Liver (tissue), 8 donors: ENCODE measurements at regions not wholly inside any gene's neighbourhood (a gene's known extent, or its start where the extent isn't known, plus 50 kb on each side); places are given as distances from the start of the nearest gene placed in this dataset.

ENCODE experiments used
- DNase-seq: peaks from one replicate; pipeline ENCODE4 v3.0.0-alpha.2; 2017; ENCODE audit warnings: low spot score
- H3K27ac ChIP-seq, 2 donors: one replicate each; pipeline ENCODE4 v1.7.0; 2013; ENCODE audit warnings: inconsistent platforms in 2 of 2, low read length in 2 of 2, control low read depth in 1 of 2, low read depth in 1 of 2, mild to moderate bottlenecking in 1 of 2
- H3K27me3 ChIP-seq, 4 donors: one replicate each; pipeline versions ENCODE4 v1.6.1 to v1.7.0; 2013; ENCODE audit warnings: low read length in 3 of 4, inconsistent platforms in 1 of 4, mild to moderate bottlenecking in 1 of 4, moderate library complexity in 1 of 4; ENCODE audit not compliant: control insufficient read depth in 4 of 4, insufficient read depth in 4 of 4
- H3K36me3 ChIP-seq, 4 donors: one replicate each; pipeline versions ENCODE4 v1.6.1 to v1.7.0; 2013; ENCODE audit warnings: low read length in 3 of 4, mild to moderate bottlenecking in 3 of 4, low read depth in 1 of 4, moderate library complexity in 1 of 4; ENCODE audit not compliant: control insufficient read depth in 4 of 4, insufficient read depth in 3 of 4
- H3K4me1 ChIP-seq, 4 donors: one replicate each; pipeline versions ENCODE4 v1.6.1 to v1.7.0; 2013; ENCODE audit warnings: low read length in 3 of 4, mild to moderate bottlenecking in 3 of 4, moderate library complexity in 1 of 4; ENCODE audit not compliant: control insufficient read depth in 4 of 4, insufficient read depth in 4 of 4
- H3K4me3 ChIP-seq, 3 donors: one replicate each; pipeline versions ENCODE4 v1.6.1 to v1.7.0; 2013; ENCODE audit warnings: low read length in 3 of 3, control low read depth in 1 of 3, low read depth in 1 of 3, mild to moderate bottlenecking in 1 of 3
- H3K9ac ChIP-seq, 2 donors: one replicate each; pipeline ENCODE4 v1.7.0; 2013; ENCODE audit warnings: low read length in 2 of 2, mild to moderate bottlenecking in 2 of 2, moderate library complexity in 2 of 2, control low read depth in 1 of 2, low read depth in 1 of 2
- H3K9me3 ChIP-seq, 4 donors: one replicate each; pipeline versions ENCODE4 v1.6.1 to v1.7.0; 2013; ENCODE audit warnings: low read length in 3 of 4; ENCODE audit not compliant: control insufficient read depth in 4 of 4
- EGR1 ChIP-seq, 2 donors: IDR thresholded peaks; 2 replicates each; pipeline ENCODE4 v1.6.1; 2016 to 2018; ENCODE audit warnings: antibody characterized with exemption in 2 of 2, low read depth in 2 of 2
- FOXA1 ChIP-seq: IDR thresholded peaks from 2 replicates; pipeline ENCODE4 v1.6.1; 2016; ENCODE audit warnings: antibody characterized with exemption
- FOXA2 ChIP-seq: IDR thresholded peaks from 2 replicates; pipeline ENCODE4 v1.6.1; 2016; ENCODE audit warnings: antibody characterized with exemption
- GABPA ChIP-seq, 2 donors: IDR thresholded peaks in 1 of 2; conservative IDR thresholded peaks in 1 of 2; 2 replicates each; pipeline ENCODE4 v1.6.1; 2016; ENCODE audit warnings: antibody characterized with exemption in 2 of 2, mild to moderate bottlenecking in 1 of 2, moderate library complexity in 1 of 2
- HNF4A ChIP-seq, 2 donors: conservative IDR thresholded peaks; 2 replicates each; pipeline ENCODE4 v1.6.1; 2016; ENCODE audit warnings: antibody characterized with exemption in 2 of 2, mild to moderate bottlenecking in 2 of 2
- HNF4G ChIP-seq: IDR thresholded peaks from 2 replicates; pipeline ENCODE4 v1.6.1; 2016; ENCODE audit warnings: antibody characterized with exemption
- NR2F2 ChIP-seq: IDR thresholded peaks from 2 replicates; pipeline ENCODE4 v1.6.1; 2016; ENCODE audit warnings: antibody characterized with exemption
- RAD21 ChIP-seq, 2 donors: IDR thresholded peaks; 2 replicates each; pipeline ENCODE4 v1.6.1; 2016; ENCODE audit warnings: antibody characterized with exemption in 2 of 2, mild to moderate bottlenecking in 2 of 2
- RXRA ChIP-seq, 2 donors: IDR thresholded peaks; 2 replicates each; pipeline ENCODE4 v1.6.1; 2017 to 2018; ENCODE audit warnings: antibody characterized with exemption in 2 of 2, mild to moderate bottlenecking in 1 of 2
- SP1 ChIP-seq: IDR thresholded peaks from 2 replicates; pipeline ENCODE4 v1.6.1; 2018; ENCODE audit warnings: antibody characterized with exemption, mild to moderate bottlenecking
- TAF1 ChIP-seq: conservative IDR thresholded peaks from 2 replicates; pipeline ENCODE4 v1.6.1; 2016; ENCODE audit warnings: antibody characterized with exemption, mild to moderate bottlenecking
- YY1 ChIP-seq: IDR thresholded peaks from 2 replicates; pipeline ENCODE4 v1.6.1; 2016; ENCODE audit warnings: antibody characterized with exemption, mild to moderate bottlenecking
- WGBS: extraction: QIAGEN DNeasy Blood & Tissue Kit; methylation state at CpG from one replicate; pipeline ENCODE4 v1.1.7; 2013; 5-methylcytosine and 5-hydroxymethylcytosine counted together
- TF ChIP-seq, protein P1 (sequence below): fragments of 150-350 bp; IDR thresholded peaks from 2 replicates; pipeline ENCODE4 v1.5.1; 2017; ENCODE audit warnings: improper control_type of control experiment, low read depth, low read length; ENCODE audit not compliant: missing input control
- TF ChIP-seq, protein P2 (sequence below): IDR thresholded peaks from 2 replicates; pipeline ENCODE4 v1.6.1; 2016; ENCODE audit warnings: antibody characterized with exemption, mild to moderate bottlenecking
- TF ChIP-seq, protein P3 (sequence below): IDR thresholded peaks from 2 replicates; pipeline ENCODE4 v1.6.1; 2016; ENCODE audit warnings: antibody characterized with exemption
- TF ChIP-seq, protein P4 (sequence below): IDR thresholded peaks from 2 replicates; pipeline ENCODE4 v1.6.1; 2016; ENCODE audit warnings: antibody characterized with exemption
- TF ChIP-seq, protein P5 (sequence below): IDR thresholded peaks from 2 replicates; pipeline ENCODE4 v1.6.1; 2016; ENCODE audit warnings: antibody characterized with exemption
- donor health status: healthy.
- donor health status: healthy.
- donor health status: healthy.
- donor health status: healthy.
- donor health status: healthy.

DNA sequence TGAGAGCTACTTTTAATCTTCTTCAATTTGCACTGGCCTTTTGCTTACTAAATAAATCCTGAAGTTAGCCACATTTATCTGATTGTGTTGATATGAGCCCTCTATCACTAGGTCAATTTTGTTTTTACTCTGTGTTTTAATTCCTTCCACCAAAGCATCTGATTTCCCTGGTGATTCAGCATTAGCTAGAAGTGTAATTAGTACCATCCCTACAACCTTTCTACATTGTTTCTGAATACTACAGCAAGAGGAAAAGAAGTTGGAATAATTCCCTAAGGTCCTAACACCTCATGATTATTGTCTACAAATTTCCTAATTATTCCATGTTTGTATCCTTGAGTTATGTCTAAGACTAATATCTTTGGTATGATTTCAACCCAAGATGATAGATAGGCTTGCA, 1093.6 kb downstream of the SUCLG1 start:
- Histone ChIP-seq H3K9ac (no peak overlapping the region), H3K36me3 (no peaks in the 10 kb centered on the region)
- DNase-seq = no peak

DNA sequence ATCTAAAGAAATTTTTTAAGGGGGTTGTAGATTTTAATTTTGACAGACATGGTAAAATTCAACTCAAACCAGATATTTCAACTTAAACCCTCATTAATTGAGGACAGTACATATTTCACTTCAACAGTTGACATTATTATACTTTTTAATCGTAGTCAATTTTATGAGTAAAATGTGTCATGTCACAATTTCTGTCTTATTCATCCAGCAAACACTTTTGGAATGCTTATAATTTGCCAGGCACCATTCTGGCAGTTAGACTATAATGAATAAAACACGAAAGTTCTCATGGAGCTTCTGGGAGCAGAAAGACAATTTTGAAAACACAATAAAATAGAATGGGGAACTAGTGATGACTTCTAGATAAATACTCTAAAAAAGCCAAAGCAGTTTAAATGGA, 1094.8 kb downstream of the SUCLG1 start:
- WGBS = 90% methylated on average over 2 of the region's 2 CpGs
- peaks cover 0 to 2% (median 0%) of the 10 kb centered on the region in 4 donors for H3K4me1 ChIP-seq
- no peak for DNase-seq
- no peak overlapping the region for H3K27ac ChIP-seq
- H3K4me3 ChIP-seq = no peak overlapping the region
- H3K9me3 ChIP-seq = no peaks in the 10 kb centered on the region
- H3K36me3 ChIP-seq = no peaks in the 10 kb centered on the region
- no peak overlapping the region for H3K9ac ChIP-seq
- H3K27me3 ChIP-seq = no peaks in the 10 kb centered on the region
- no peak for TF ChIP-seq TAF1
- TF ChIP-seq, protein P1, sequence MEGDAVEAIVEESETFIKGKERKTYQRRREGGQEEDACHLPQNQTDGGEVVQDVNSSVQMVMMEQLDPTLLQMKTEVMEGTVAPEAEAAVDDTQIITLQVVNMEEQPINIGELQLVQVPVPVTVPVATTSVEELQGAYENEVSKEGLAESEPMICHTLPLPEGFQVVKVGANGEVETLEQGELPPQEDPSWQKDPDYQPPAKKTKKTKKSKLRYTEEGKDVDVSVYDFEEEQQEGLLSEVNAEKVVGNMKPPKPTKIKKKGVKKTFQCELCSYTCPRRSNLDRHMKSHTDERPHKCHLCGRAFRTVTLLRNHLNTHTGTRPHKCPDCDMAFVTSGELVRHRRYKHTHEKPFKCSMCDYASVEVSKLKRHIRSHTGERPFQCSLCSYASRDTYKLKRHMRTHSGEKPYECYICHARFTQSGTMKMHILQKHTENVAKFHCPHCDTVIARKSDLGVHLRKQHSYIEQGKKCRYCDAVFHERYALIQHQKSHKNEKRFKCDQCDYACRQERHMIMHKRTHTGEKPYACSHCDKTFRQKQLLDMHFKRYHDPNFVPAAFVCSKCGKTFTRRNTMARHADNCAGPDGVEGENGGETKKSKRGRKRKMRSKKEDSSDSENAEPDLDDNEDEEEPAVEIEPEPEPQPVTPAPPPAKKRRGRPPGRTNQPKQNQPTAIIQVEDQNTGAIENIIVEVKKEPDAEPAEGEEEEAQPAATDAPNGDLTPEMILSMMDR = no peak
- TF ChIP-seq RAD21 (IDR thresholded peaks at IDR 0.05) = no peak
- no peak for TF ChIP-seq YY1
- TF ChIP-seq, protein P2, sequence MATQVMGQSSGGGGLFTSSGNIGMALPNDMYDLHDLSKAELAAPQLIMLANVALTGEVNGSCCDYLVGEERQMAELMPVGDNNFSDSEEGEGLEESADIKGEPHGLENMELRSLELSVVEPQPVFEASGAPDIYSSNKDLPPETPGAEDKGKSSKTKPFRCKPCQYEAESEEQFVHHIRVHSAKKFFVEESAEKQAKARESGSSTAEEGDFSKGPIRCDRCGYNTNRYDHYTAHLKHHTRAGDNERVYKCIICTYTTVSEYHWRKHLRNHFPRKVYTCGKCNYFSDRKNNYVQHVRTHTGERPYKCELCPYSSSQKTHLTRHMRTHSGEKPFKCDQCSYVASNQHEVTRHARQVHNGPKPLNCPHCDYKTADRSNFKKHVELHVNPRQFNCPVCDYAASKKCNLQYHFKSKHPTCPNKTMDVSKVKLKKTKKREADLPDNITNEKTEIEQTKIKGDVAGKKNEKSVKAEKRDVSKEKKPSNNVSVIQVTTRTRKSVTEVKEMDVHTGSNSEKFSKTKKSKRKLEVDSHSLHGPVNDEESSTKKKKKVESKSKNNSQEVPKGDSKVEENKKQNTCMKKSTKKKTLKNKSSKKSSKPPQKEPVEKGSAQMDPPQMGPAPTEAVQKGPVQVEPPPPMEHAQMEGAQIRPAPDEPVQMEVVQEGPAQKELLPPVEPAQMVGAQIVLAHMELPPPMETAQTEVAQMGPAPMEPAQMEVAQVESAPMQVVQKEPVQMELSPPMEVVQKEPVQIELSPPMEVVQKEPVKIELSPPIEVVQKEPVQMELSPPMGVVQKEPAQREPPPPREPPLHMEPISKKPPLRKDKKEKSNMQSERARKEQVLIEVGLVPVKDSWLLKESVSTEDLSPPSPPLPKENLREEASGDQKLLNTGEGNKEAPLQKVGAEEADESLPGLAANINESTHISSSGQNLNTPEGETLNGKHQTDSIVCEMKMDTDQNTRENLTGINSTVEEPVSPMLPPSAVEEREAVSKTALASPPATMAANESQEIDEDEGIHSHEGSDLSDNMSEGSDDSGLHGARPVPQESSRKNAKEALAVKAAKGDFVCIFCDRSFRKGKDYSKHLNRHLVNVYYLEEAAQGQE = no peak
- TF ChIP-seq, protein P3, sequence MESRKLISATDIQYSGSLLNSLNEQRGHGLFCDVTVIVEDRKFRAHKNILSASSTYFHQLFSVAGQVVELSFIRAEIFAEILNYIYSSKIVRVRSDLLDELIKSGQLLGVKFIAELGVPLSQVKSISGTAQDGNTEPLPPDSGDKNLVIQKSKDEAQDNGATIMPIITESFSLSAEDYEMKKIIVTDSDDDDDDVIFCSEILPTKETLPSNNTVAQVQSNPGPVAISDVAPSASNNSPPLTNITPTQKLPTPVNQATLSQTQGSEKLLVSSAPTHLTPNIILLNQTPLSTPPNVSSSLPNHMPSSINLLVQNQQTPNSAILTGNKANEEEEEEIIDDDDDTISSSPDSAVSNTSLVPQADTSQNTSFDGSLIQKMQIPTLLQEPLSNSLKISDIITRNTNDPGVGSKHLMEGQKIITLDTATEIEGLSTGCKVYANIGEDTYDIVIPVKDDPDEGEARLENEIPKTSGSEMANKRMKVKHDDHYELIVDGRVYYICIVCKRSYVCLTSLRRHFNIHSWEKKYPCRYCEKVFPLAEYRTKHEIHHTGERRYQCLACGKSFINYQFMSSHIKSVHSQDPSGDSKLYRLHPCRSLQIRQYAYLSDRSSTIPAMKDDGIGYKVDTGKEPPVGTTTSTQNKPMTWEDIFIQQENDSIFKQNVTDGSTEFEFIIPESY = no peak
- no peak for TF ChIP-seq HNF4A (conservative IDR thresholded peaks at IDR 0.05)
- TF ChIP-seq HNF4G = no peak
- TF ChIP-seq GABPA (IDR thresholded peaks at IDR 0.05 in 1 of 2, conservative IDR thresholded peaks at IDR 0.05 in 1 of 2) = no peak
- no peak for TF ChIP-seq NR2F2

More for the DNA sequence above, 1093.6 kb downstream of the SUCLG1 start:
- Histone ChIP-seq H3K27me3 (no peaks in the 10 kb centered on the region), H3K27ac (no peak overlapping the region), H3K4me1 (peaks cover 0 to 6% (median 3%) of the 10 kb centered on the region in 4 donors), H3K9me3 (no peaks in the 10 kb centered on the region), H3K4me3 (no peak overlapping the region)
- TF ChIP-seq FOXA2 (no peak), HNF4A (conservative IDR thresholded peaks at IDR 0.05) (no peak), FOXA1 (no peak), RAD21 (IDR thresholded peaks at IDR 0.05) (no peak), YY1 (no peak), NR2F2 (no peak), TAF1 (no peak), EGR1 (IDR thresholded peaks at IDR 0.05; ENCODE audit: low read depth in 2 of 2) (no peak), SP1 (no peak), RXRA (IDR thresholded peaks at IDR 0.05) (no peak)
- TF ChIP-seq, protein P3 = no peak
- TF ChIP-seq, protein P2 = no peak
- TF ChIP-seq, protein P4, sequence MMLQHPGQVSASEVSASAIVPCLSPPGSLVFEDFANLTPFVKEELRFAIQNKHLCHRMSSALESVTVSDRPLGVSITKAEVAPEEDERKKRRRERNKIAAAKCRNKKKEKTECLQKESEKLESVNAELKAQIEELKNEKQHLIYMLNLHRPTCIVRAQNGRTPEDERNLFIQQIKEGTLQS = no peak
- TF ChIP-seq, protein P5, sequence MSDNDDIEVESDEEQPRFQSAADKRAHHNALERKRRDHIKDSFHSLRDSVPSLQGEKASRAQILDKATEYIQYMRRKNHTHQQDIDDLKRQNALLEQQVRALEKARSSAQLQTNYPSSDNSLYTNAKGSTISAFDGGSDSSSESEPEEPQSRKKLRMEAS = no peak
